Erythroblast (primary cell): ENCODE measurements at regions not wholly inside any gene's neighbourhood (a gene's known extent, or its start where the extent isn't known, plus 50 kb on each side); places are given as distances from the start of the nearest gene placed in this dataset.
"Not testable (repeated sequence)": the region's sequence is repeated elsewhere in the genome, so short reads cannot be mapped to it uniquely, and the experiment has no call there.

Source experiments
- DNase-seq, 2 experiments: peaks; one replicate each; lab custom pipeline; 2025; lab: John Stamatoyannopoulos, UW
- GATA1 ChIP-seq: IDR thresholded peaks from 2 replicates; pipeline ENCODE4 v1.6.1; 2011; ENCODE audit warnings: low read depth, mild to moderate bottlenecking, control low read depth, low read length, moderate library complexity
- POLR2A ChIP-seq: IDR thresholded peaks from 2 replicates; pipeline ENCODE4 v1.6.1; 2011; ENCODE audit warnings: mild to moderate bottlenecking, low read length

DNA sequence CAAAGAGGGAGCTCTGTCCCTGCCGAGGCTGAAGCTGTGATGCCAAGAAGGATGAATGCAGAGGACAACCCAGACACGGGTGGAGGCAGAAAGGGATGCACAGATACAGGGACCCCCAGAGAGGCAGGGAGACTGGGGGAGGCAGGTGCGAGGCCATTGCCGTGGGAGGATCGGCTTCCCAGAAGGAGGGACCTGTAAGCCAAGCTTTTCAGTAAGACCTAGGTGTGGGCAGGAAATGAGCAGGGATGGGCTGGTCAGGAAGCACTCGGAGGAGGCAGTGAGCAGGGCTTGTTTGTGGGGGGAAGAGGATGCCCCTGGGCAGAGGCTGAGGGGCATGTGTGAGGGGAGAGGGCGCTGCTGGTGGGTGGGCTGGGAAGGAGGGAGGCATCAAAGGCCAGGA is 67.7 kb upstream of the WNT4 start:
- TF ChIP-seq GATA1: no peak
- TF ChIP-seq POLR2A: no peak
- no peak for DNase-seq

DNA sequence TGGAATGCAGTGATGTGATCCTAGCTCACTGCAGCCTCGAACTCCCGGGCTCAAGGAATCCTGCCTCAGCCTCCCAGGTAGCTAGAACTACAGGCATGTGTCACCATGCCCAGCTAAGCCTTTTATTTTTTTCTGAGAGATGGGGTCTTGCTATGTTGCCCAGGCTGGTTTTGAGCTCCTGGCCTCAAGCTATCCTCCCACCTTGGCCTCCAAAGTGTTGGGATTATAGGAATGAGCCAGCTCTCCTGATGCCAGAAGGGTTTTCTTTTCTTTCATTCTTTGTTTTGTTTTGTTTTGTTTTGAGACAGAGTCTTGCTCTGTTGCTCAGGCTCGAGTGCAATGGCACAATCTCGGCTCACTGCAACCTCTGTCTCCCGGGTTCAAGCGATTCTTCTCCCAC is 68.6 kb upstream of the WNT4 start:
- not testable (repeated sequence) for DNase-seq

DNA sequence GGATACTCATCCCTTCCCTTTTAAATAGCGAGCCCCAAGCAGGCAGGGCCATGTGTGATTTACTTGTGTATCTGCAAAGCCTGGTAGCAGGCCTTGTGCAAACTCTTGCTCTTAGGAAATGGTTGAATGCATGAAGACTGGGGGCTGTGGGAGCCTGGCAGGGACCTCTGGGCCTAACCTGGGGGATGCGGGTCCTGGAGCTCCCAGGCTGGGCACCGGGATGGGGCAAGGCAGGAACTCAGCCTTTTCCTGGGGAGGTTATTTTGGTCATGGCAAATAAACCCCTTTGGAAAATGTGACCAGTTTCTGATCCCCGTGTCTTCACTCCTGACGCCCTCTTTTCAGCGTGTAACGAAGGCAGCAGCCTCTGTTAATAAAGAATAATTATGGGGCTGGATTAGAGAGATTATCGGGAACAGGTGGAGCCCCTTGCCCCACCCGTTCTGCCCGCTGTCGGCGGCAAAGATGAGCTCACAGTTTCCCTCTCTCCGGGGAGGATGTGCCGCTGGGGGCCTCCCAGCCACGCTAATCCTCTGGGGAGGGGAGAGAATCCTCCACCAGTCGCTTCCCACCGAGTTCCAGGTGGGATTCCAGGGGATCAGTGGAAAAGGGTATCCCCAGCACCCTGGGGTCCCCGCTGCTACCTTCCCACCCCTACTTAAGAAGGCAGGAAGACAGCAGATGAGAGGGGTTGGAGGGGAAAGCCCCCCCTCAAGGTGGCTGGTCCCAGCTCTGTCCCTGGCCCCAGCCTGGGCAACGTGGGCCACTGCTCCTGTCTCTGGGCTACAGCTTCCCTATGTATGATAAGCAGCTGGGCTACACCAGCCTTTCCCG is 69.7 kb upstream of the WNT4 start:
- TF ChIP-seq GATA1: no peak
- TF ChIP-seq POLR2A: no peak
- DNase-seq: no peak

DNA sequence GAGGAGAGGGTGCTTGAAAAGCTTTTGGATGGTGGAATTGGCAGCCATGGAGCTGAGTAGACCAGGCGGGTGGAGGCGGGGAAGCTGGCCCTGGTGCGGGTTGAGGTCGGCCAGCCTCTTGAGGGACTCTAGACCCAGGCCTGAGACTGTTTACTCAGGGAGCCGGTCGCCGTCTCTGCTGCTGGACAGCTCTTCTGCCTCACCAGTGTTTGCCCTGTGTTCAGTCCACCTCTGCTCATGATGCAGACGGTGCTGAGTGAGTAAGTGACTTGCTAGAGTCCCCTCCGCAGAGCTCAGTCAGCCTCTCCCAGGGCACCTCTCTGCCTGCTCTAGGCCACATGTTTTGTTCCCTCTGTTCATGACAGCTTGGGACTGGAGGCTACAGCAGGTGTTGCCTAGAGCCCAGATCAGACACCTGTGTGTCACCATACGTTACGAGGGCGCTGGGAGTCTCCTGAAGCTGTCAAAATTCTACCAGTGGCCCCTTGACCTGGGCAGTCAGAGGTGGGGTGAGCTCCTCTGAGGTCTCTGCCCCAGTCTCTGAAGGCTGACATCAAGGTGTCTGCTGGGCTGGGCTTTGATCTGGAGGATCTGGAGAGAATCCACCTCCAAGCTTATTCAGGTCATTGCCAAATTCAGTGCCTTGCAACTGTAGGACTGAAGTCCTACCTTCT is 73.5 kb upstream of the WNT4 start:
- TF ChIP-seq GATA1 (no peak), POLR2A (no peak)

DNA sequence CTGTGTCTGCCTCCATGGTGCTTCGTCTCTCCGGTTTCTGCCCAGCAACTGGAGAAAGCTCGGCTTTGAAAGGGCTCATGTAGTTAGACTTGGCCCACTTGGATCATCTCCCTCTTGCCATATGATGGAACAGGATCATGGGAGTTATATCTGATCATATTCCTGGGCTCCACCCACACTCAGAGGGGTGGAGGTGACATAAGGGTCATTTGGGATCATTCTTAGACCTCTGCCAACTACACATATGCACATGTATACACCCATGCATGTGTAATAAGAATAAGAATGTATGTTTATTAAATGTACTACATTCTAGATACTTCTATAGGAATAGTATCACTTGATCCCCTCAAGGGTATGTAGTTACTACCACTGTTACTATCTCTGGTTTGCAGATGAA is 74.1 kb upstream of the WNT4 start:
- TF ChIP-seq POLR2A (no peak), GATA1 (no peak)
- no peak for DNase-seq

More for the DNA sequence above, 73.5 kb upstream of the WNT4 start:
- DNase-seq: no peak

DNA sequence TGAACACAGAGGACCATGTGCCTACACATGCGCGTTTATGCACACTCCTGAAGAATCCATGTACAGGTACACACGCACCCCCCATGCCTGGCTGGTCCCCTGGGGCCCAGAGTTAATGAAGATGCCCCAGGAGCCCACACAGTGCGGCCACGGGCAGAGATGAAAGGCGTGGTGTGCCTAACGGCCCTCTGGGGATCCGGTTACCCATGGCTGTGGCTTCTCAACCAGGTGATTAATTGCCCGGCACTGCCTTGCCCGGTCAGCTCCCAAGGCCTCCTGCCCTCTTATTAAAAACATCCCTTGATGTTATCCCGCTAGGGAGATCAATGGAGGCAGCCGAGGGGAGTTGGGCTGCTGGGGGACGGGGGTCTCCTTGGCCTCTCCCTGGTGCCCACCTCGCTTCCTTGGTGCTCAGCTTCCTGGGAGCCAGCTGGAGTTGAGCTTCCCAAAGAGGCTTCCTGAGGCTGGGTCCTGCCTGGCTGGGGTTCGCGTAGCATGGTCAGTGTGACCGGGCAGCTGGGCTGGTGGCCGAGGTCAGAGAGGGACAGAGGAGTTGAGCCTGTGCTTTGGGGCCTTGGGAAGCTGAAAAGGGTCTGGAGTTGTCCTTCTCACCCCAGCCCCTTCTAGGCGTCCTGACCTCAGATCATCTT is 75.0 kb upstream of the WNT4 start:
- DNase-seq: no peak
- TF ChIP-seq GATA1 (no peak), POLR2A (no peak)

DNA sequence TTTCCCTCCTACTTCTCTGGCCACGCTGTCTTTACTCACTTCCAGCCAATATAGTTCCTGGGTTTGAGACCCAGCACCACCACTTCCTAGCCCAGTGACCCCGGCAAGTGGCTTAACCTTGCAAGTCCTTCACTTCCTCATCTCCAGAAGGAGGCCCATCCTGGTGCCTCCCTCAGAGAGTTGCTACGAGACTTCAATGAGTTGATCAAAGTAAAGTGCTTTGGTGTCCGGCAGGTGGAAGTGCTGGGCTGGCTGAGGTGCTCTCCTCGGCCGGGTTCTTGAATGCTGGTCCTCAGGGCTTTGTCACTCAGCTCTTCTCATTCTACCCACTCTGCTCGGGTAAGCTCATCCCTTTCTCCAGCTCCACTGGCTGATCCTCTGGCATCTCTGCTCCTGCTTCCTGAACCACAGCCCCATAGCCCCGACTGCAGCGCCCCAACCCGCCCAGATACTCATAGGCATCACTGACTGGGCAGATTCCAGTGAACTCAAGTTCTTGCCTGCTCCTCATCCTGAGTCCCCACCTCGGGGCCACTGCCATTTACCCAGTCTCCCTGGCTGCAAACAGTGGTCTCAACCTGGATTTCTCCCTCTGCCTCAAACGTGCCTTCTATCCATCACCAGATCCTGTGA is 75.8 kb upstream of the WNT4 start:
- no peak for DNase-seq
- no peak for TF ChIP-seq GATA1
- TF ChIP-seq POLR2A: no peak

DNA sequence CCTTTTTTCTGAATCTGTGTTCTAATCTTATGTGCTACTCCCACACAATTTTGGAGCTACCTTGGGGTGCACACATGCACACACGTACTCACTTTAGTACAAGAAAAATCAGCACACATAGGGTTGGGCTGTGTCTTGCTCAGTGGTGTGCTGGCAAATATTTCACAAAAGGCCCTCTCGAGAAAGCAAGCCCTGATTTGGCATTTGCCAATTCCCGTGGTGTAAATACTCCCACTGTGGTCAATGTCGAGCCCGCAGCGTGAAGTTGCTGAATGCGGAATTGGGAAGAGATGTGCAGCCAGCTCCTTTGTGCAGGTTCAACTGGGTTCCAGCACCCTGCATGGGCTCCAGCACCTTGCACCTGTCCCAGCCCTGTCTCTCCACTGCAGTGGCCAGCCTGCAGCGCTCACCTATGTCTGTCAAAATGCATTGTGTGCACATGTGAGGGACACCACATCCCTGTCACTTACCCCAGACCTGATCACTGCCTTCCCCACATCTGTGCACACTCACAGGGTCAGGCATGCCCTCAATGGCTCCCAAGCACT is 78.4 kb upstream of the WNT4 start:
- no peak for TF ChIP-seq POLR2A
- no peak for TF ChIP-seq GATA1
- no peak for DNase-seq

DNA sequence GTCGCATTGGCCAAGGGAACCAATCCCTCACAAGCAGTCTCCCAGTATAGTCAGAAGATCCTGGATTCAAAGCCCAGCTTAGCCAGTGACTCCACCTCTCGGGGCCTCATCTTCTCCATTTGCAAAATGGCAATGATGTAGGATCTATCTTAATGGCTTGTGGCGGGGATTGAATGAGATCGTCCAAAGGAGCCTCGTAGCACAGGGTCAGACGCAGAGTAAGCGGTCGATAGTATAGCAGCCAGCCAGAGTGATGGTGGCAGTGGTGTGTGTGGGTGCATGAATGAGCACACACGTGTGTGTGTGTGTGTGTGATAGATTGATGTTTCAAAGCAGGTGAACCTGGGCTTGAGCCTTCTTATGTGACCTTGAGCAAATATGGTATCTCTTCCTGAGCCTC is 79.8 kb upstream of the WNT4 start:
- no peak for DNase-seq
- TF ChIP-seq GATA1: no peak
- TF ChIP-seq POLR2A: no peak

DNA sequence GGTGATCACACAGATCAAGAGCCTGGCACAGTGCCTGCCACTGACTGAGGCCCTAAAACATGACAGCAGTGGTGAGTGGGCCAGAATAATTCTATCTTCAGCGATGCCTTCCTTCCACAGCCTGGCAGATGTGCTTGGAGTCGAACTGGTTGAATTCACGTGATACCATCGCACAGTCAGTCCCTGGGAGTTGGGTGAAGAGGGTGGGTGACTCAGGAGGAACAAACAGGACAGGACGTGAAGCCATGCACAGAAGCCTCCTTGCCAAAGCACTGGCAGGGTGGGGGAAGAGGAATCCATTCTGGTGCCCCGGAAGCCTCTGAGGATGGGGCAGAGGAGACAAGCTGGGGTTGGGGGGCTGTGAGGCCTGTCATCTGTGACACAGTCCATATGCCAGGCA is 80.3 kb upstream of the WNT4 start:
- TF ChIP-seq POLR2A: no peak
- no peak for TF ChIP-seq GATA1
- DNase-seq: no peak

DNA sequence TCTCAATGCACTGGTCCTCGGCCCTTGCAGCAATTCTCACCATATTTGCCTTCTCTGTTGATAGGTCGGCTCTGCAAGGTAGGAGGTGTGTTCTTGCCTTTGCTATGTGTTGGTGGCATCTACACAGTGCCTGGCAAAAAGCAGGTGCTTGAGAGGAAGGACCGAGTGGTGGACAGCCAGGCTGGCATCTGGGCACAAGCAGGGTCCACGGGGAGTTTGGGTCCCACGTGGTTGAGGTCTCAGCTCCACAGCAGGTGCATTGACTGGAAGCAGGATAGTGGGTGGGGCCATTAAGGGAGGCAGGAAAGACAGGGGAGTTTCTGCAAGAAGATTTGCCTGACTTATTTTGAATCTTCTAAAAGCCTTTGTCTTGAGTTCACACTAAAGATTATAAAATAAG is 81.2 kb upstream of the WNT4 start:
- no peak for DNase-seq

DNA sequence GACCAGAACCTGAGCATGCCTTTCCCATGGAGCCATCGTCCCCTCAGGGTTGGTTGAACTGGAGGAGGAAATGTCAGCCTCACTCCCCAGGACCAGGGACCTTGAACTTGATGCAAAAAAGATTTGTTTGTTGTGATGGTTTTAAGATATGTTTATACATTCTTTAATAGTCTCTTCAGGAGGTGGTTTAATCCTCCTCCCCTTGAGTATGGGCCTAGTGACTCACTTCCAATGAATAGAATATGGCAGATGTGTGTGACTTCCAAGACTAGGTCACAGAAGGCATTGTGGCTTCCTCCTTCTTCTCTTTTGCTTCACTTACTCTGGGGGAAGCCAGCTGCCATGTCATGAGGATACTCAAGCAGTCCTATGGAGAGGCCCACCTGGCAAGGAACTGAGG is 81.7 kb upstream of the WNT4 start:
- DNase-seq: no peak

More for the DNA sequence above, 81.2 kb upstream of the WNT4 start:
- no peak for TF ChIP-seq POLR2A
- TF ChIP-seq GATA1: no peak

DNA sequence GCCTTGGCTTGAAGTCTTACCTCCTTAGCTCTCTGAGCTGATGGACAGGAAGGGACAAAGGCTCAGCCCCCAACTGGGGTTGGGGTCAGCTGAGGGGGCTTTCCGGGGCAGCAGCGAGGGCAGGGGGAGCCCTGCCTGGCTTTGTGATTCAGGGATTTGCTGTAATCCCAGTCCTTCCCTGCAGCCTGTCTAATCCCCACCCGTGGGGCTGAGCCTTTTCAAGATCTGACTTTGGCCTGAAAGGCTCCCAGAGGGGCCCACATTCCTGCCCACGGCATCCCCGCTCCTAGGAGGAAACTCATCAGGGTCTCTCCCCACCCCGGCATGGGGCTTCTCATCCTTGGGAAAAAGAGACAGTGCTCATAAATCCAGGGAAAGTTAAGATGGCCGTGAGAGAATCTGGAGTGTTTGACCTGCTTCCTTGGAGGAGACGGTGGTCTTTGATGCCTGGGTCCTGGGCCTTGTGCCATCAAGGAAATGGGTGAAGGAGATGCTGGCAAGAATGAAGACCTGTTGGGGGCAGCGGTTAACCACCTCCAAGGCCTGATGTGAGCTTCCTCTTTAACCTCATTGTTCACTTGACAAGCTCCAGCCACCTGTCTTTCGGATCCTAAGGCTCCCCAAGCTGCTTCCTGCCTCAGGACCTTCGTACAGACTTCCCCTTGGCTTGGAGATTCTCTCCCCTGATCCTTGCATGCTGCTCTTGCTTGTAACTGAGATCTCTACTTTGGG is 83.1 kb upstream of the WNT4 start:
- no peak for TF ChIP-seq GATA1
- no peak for TF ChIP-seq POLR2A
- no peak for DNase-seq

More for the DNA sequence above, 81.7 kb upstream of the WNT4 start:
- TF ChIP-seq GATA1: no peak
- TF ChIP-seq POLR2A: no peak

DNA sequence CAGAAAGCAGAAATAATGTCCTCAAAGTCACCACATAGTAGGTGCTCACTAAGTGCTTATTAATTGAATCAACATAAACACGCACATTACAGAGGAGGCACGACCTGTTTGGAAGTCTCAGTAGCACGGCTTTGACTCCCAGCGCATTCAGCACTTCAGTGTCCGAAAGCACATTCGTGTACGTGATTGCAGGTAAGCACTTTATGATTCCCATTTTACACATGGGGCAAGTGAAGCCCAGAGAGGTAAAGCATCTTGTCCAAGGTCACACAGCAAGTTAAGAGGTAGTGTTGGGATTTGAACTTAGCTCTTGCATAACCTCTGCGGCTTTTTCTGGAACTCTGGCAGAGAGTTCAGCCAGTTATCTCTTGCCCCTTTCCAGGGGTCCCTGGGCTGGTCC is 85.2 kb upstream of the WNT4 start:
- no peak for DNase-seq
- TF ChIP-seq POLR2A: no peak
